KMS-11 (cell line): ENCODE measurements at regions not wholly inside any gene's neighbourhood (a gene's known extent, or its start where the extent isn't known, plus 50 kb on each side); places are given as distances from the start of the nearest gene placed in this dataset.

Experiments
- H2AFZ ChIP-seq: fragments of 200-600 bp; sonication (generic); 2 replicates; pipeline ENCODE4 v1.6.1; 2016; ENCODE audit warnings: antibody characterized with exemption, mixed run types, low read depth
- H3K27ac ChIP-seq: fragments of 200-600 bp; sonication (generic); 2 replicates; pipeline ENCODE4 v1.6.1; 2016; ENCODE audit warnings: mild to moderate bottlenecking, mixed run types
- H3K27me3 ChIP-seq: fragments of 200-600 bp; sonication (generic); 2 replicates; pipeline ENCODE4 v1.6.1; 2017; ENCODE audit warnings: mild to moderate bottlenecking, low read depth, mixed run types, moderate library complexity; ENCODE audit not compliant: insufficient read depth
- H3K36me3 ChIP-seq: fragments of 200-600 bp; sonication (generic); 2 replicates; pipeline ENCODE4 v1.6.1; 2017; ENCODE audit warnings: mild to moderate bottlenecking, mixed run types; ENCODE audit not compliant: insufficient read depth
- H3K4me1 ChIP-seq: fragments of 200-600 bp; sonication (generic); 2 replicates; pipeline ENCODE4 v1.6.1; 2016; ENCODE audit warnings: mild to moderate bottlenecking, low read depth, mixed run types; ENCODE audit not compliant: poor library complexity, severe bottlenecking
- H3K4me2 ChIP-seq: fragments of 200-600 bp; sonication (generic); 2 replicates; pipeline ENCODE4 v1.7.0; 2016; ENCODE audit warnings: mild to moderate bottlenecking, mixed run types
- H3K4me3 ChIP-seq: fragments of 200-600 bp; sonication (generic); IDR thresholded peaks from 2 replicates; pipeline ENCODE4 v1.6.1; 2017; ENCODE audit warnings: low read depth, low read length, mixed read lengths; ENCODE audit not compliant: insufficient read depth
- H3K79me2 ChIP-seq: fragments of 200-600 bp; sonication (generic); 2 replicates; pipeline ENCODE4 v1.6.1; 2016; ENCODE audit warnings: low read depth, mixed run types; ENCODE audit not compliant: insufficient read depth
- H3K9ac ChIP-seq: fragments of 200-600 bp; sonication (generic); 2 replicates; pipeline ENCODE4 v1.6.1; 2016; ENCODE audit warnings: mild to moderate bottlenecking, mixed run types
- H4K20me1 ChIP-seq: fragments of 200-600 bp; sonication (generic); 2 replicates; pipeline ENCODE4 v1.6.1; 2016; ENCODE audit warnings: mild to moderate bottlenecking, mixed run types; ENCODE audit not compliant: insufficient read depth
- CTCF ChIP-seq: fragments of 200-600 bp; sonication (generic); conservative IDR thresholded peaks from 2 replicates; pipeline ENCODE4 v1.6.1; 2017; ENCODE audit warnings: low read depth, mild to moderate bottlenecking, antibody characterized with exemption, low read length, moderate library complexity, mixed read lengths

- Histone ChIP-seq H3K4me2 (peak overlapping the region; percentile 71), H3K27ac (peak overlapping the region; percentile 82), H3K4me1 (peaks cover 28% of the 10 kb centered on the region), H3K27me3 (no peaks in the 10 kb centered on the region), H3K9ac (peak overlapping the region; percentile 35; the same call in 1 of the 2 replicates), H4K20me1 (no peaks in the 10 kb centered on the region), H3K79me2 (no peaks in the 10 kb centered on the region), H2AFZ (peak overlapping the region; percentile 89), H3K36me3 (no peaks in the 10 kb centered on the region), H3K4me3 (no peak overlapping the region)
- no peak for TF ChIP-seq CTCF
Measured at GRCh38 chr1:191696354-191696753, 461.9 kb upstream of the RGS18 start.

- no peak overlapping the region for H3K4me3 ChIP-seq
- no peak overlapping the region for H2AFZ ChIP-seq
- H3K27me3 ChIP-seq, result no peaks in the 10 kb centered on the region
- no peak overlapping the region for H3K27ac ChIP-seq
- no peaks in the 10 kb centered on the region for H3K36me3 ChIP-seq
- H3K4me2 ChIP-seq, result no peak overlapping the region
- H3K9ac ChIP-seq, result no peak overlapping the region
- no peaks in the 10 kb centered on the region for H4K20me1 ChIP-seq
- H3K4me1 ChIP-seq, result peaks cover 37% of the 10 kb centered on the region
- H3K79me2 ChIP-seq, result no peaks in the 10 kb centered on the region
- TF ChIP-seq CTCF, result no peak
Measured at GRCh38 chr1:191697556-191697955, 460.7 kb upstream of the RGS18 start.

- no peak overlapping the region for H2AFZ ChIP-seq
Measured at GRCh38 chr1:191698246-191698645, 460.0 kb upstream of the RGS18 start.

GRCh38 chr1:191699343-191699742 lies 458.9 kb upstream of the RGS18 start:
- H4K20me1 ChIP-seq, result no peaks in the 10 kb centered on the region
- TF ChIP-seq CTCF, result no peak
- no peaks in the 10 kb centered on the region for H3K36me3 ChIP-seq
- no peaks in the 10 kb centered on the region for H3K79me2 ChIP-seq
- H2AFZ ChIP-seq, result no peak overlapping the region
- no peak overlapping the region for H3K27ac ChIP-seq
- H3K4me2 ChIP-seq, result no peak overlapping the region
- peaks cover 37% of the 10 kb centered on the region for H3K4me1 ChIP-seq
- H3K9ac ChIP-seq, result no peak overlapping the region
- no peak overlapping the region for H3K4me3 ChIP-seq
- H3K27me3 ChIP-seq, result no peaks in the 10 kb centered on the region

More at GRCh38 chr1:191698246-191698645, 460.0 kb upstream of the RGS18 start:
- Histone ChIP-seq H3K36me3 (no peaks in the 10 kb centered on the region), H3K79me2 (no peaks in the 10 kb centered on the region), H3K27me3 (no peaks in the 10 kb centered on the region), H3K27ac (no peak overlapping the region), H3K9ac (no peak overlapping the region), H3K4me2 (no peak overlapping the region), H3K4me1 (peaks cover 37% of the 10 kb centered on the region), H3K4me3 (no peak overlapping the region), H4K20me1 (no peaks in the 10 kb centered on the region)
- no peak for TF ChIP-seq CTCF
